ENCODE measurements at regions not wholly inside any gene's neighbourhood (a gene's known extent, or its start where the extent isn't known, plus 50 kb on each side); places are given as distances from the start of the nearest gene placed in this dataset.

DNA sequence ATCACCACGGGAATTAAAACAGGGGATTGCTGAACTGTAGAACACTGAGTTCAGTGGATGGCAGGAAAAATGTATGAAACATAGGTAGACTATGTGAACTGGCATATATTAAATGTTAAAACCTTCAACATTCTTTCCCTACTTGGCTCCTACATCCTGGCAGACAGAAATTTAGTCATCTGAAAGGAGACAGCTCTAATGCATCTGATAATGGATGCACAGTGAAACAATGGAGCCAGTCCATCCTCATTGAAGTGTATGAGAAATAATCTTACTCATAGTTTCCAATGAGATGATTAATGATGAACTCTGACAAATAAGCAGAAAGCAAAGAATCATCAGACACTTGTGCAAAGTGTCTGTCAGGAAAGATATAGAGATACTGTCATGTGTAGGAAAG lies 1629.7 kb upstream of the TMEFF2 start:
- peak; percentile 58 for DNase-seq (ENCODE audit: low read depth)
- TF ChIP-seq, protein P1, sequence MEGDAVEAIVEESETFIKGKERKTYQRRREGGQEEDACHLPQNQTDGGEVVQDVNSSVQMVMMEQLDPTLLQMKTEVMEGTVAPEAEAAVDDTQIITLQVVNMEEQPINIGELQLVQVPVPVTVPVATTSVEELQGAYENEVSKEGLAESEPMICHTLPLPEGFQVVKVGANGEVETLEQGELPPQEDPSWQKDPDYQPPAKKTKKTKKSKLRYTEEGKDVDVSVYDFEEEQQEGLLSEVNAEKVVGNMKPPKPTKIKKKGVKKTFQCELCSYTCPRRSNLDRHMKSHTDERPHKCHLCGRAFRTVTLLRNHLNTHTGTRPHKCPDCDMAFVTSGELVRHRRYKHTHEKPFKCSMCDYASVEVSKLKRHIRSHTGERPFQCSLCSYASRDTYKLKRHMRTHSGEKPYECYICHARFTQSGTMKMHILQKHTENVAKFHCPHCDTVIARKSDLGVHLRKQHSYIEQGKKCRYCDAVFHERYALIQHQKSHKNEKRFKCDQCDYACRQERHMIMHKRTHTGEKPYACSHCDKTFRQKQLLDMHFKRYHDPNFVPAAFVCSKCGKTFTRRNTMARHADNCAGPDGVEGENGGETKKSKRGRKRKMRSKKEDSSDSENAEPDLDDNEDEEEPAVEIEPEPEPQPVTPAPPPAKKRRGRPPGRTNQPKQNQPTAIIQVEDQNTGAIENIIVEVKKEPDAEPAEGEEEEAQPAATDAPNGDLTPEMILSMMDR (conservative IDR thresholded peaks at IDR 0.05; ENCODE audit: low read depth, low read length), result no peak

DNA sequence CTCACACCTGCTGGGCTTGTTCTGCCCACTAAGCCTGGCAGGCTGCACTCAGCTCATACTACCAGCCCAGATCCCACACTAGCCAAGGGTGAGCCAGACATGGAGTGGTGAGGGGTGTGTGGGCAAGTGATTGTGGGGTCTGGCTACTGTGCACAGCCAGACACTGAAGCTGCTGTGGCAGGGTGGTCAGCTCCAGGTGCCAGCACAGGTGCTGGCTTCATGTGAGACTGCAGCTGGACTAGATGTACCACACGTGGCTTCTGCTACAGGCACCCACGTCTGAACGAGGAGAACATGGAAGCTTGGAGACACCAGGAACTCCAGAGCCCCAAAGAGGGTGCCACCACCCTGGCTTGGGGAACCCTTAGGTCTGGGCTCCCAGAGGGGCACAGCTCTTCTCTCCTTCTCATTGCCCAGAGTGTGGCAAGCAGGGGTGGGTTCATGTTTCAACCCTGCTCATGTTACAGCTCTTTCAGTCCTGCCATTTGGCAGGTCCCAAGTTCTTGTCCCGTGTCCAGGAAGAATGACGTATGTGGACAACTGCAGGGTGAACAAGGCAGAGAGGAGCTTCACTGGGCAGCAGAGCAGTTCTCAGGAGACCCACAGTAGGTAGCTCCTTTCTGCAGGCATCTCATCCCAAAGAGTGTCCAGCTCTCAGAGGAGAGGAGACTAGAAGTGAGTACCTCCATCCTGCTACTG lies 1624.2 kb upstream of the TMEFF2 start:
- TF ChIP-seq, protein P1 (conservative IDR thresholded peaks at IDR 0.05; ENCODE audit: low read depth, low read length), result no peak
- DNase-seq (ENCODE audit: low read depth), result no peak
- no peak overlapping the region for H3K4me3 ChIP-seq (ENCODE audit: low read depth, low read length)

More for the DNA sequence above, 1629.7 kb upstream of the TMEFF2 start:
- no peak overlapping the region for H3K4me3 ChIP-seq (ENCODE audit: low read depth, low read length)

GRCh38 chr2:193816008-193816407 lies 1621.3 kb upstream of the TMEFF2 start:
- TF ChIP-seq, protein P1 (conservative IDR thresholded peaks at IDR 0.05; ENCODE audit: low read depth, low read length), result no peak
- no peak for DNase-seq (ENCODE audit: low read depth)
- H3K4me3 ChIP-seq (ENCODE audit: low read depth, low read length), result no peak overlapping the region

- H3K4me3 ChIP-seq (ENCODE audit: low read depth, low read length), result no peak overlapping the region
- TF ChIP-seq, protein P1 (conservative IDR thresholded peaks at IDR 0.05; ENCODE audit: low read depth, low read length), result no peak
- DNase-seq (ENCODE audit: low read depth), result peak; percentile 22
Observed at GRCh38 chr2:193810533-193810932, 1615.8 kb upstream of the TMEFF2 start.

GRCh38 chr2:193808877-193809276 lies 1614.1 kb upstream of the TMEFF2 start:
- no peak for DNase-seq (ENCODE audit: low read depth)
- TF ChIP-seq, protein P1 (conservative IDR thresholded peaks at IDR 0.05; ENCODE audit: low read depth, low read length), result no peak
- no peak overlapping the region for H3K4me3 ChIP-seq (ENCODE audit: low read depth, low read length)

GRCh38 chr2:193806088-193806774 lies 1611.5 kb upstream of the TMEFF2 start:
- TF ChIP-seq, protein P1 (conservative IDR thresholded peaks at IDR 0.05; ENCODE audit: low read depth, low read length), result no peak
- DNase-seq (ENCODE audit: low read depth), result peak; percentile 31
- H3K4me3 ChIP-seq (ENCODE audit: low read depth, low read length), result no peak overlapping the region

Data from choroid plexus epithelial cell (primary cell).